Endodermal cell (in vitro differentiated cells): ENCODE measurements at regions not wholly inside any gene's neighbourhood (a gene's known extent, or its start where the extent isn't known, plus 50 kb on each side); places are given as distances from the start of the nearest gene placed in this dataset.
A peak's percentile ranks its signal among the peaks of the same experiment; 100 is the strongest.

Source experiments
- DNase-seq: peaks from one replicate; pipeline ENCODE4 v3.0.0-alpha.2; 2017
- H3K27ac ChIP-seq: 2 replicates; pipeline ENCODE4 v1.5.1; 2013; ENCODE audit warnings: mild to moderate bottlenecking, low read depth, low read length, moderate library complexity
- H3K27me3 ChIP-seq: 2 replicates; pipeline ENCODE4 v1.6.1; 2013; ENCODE audit warnings: mild to moderate bottlenecking, low read length, moderate library complexity; ENCODE audit not compliant: insufficient read depth, control insufficient read depth, poor library complexity, severe bottlenecking
- H3K36me3 ChIP-seq: 2 replicates; pipeline ENCODE4 v1.7.0; 2013; ENCODE audit warnings: mild to moderate bottlenecking, low read length, moderate library complexity; ENCODE audit not compliant: control insufficient read depth, insufficient read depth
- H3K4me1 ChIP-seq: one replicate; pipeline ENCODE4 v1.7.0; 2013; ENCODE audit warnings: low read length; ENCODE audit not compliant: control insufficient read depth, insufficient read depth
- H3K4me3 ChIP-seq: 2 replicates; pipeline ENCODE4 v1.5.1; 2013; ENCODE audit warnings: mild to moderate bottlenecking, low read length, moderate library complexity
- H3K9ac ChIP-seq: 2 replicates; pipeline ENCODE4 v1.6.1; 2013; ENCODE audit warnings: mild to moderate bottlenecking, low read length, moderate library complexity; ENCODE audit not compliant: poor library complexity, severe bottlenecking; ENCODE audit errors: extremely low read depth
- H3K9me3 ChIP-seq: 2 replicates; pipeline ENCODE4 v1.6.1; 2013; ENCODE audit warnings: mild to moderate bottlenecking, low read length, moderate library complexity; ENCODE audit not compliant: control insufficient read depth
- H3K27ac Mint-ChIP-seq: 2 replicates; pipeline ENCODE4 v1.8.0; 2020; ENCODE audit warnings: mixed read lengths
- H3K27me3 Mint-ChIP-seq: 2 replicates; pipeline ENCODE4 v1.8.0; 2021; ENCODE audit warnings: mild to moderate bottlenecking, mixed read lengths; ENCODE audit not compliant: insufficient read depth
- H3K36me3 Mint-ChIP-seq: 2 replicates; pipeline ENCODE4 v1.8.0; 2020; ENCODE audit warnings: low read depth, mixed read lengths
- H3K4me1 Mint-ChIP-seq: 2 replicates; pipeline ENCODE4 v1.8.0; 2020; ENCODE audit warnings: mixed read lengths
- H3K4me3 Mint-ChIP-seq: 2 replicates; pipeline ENCODE4 v1.8.0; 2020; ENCODE audit warnings: mild to moderate bottlenecking, moderate library complexity, mixed read lengths
- H3K9me3 Mint-ChIP-seq: 2 replicates; pipeline ENCODE4 v1.8.0; 2020; ENCODE audit warnings: mild to moderate bottlenecking, mixed read lengths
- CTCF ChIP-seq: fragments of 200-600 bp; sonication (generic); conservative IDR thresholded peaks from 2 replicates; pipeline ENCODE4 v1.5.0; 2021; ENCODE audit warnings: antibody characterized with exemption, mild to moderate bottlenecking
- WGBS, 2 experiments: methylation state at CpG; one replicate each; pipeline versions ENCODE4 v1.1.5 to v1.1.7; 2013; ENCODE audit warnings: missing lambda C conversion rate in 2 of 2, mixed read lengths in 1 of 2; ENCODE audit not compliant: insufficient coverage in 1 of 2, insufficient read length in 1 of 2; 5-methylcytosine and 5-hydroxymethylcytosine counted together

- Histone ChIP-seq H3K27ac (no peak overlapping the region), H3K36me3 (no peaks in the 10 kb centered on the region), H3K9ac (no peak overlapping the region), H3K4me1 (no peaks in the 10 kb centered on the region), H3K27me3 (no peaks in the 10 kb centered on the region), H3K4me3 (no peak overlapping the region), H3K9me3 (no peaks in the 10 kb centered on the region)
- Mint-ChIP-seq H3K4me3 (no peak overlapping the region), H3K27ac (no peak overlapping the region), H3K9me3 (peaks cover 6% of the 10 kb centered on the region), H3K4me1 (peaks cover 6% of the 10 kb centered on the region), H3K27me3 (no peaks in the 10 kb centered on the region), H3K36me3 (no peaks in the 10 kb centered on the region)
- no peak for DNase-seq
- no peak for TF ChIP-seq CTCF
- WGBS, 2 experiments: 96 to 100% methylated on average over 1 to 2 of the region's 2 CpGs
These were observed 244.2 kb downstream of the SPRY1 start for GRCh38 chr4:123640824-123641223.

- H3K9me3 Mint-ChIP-seq: no peaks in the 10 kb centered on the region
- Histone ChIP-seq H3K9ac (no peak overlapping the region), H3K36me3 (no peaks in the 10 kb centered on the region), H3K9me3 (no peaks in the 10 kb centered on the region), H3K4me3 (no peak overlapping the region), H3K4me1 (peaks cover 5% of the 10 kb centered on the region), H3K27ac (peak overlapping the region; percentile 25), H3K27me3 (no peaks in the 10 kb centered on the region)
- H3K4me1 Mint-ChIP-seq: peaks cover 19% of the 10 kb centered on the region
- H3K36me3 Mint-ChIP-seq: no peaks in the 10 kb centered on the region
- H3K27ac Mint-ChIP-seq: no peak overlapping the region
- DNase-seq: no peak
- no peak for TF ChIP-seq CTCF
- WGBS, 2 experiments: 88% methylated on average over 1 of the region's 1 CpG; no CpG with 5 or more reads in 1 of the 2 experiments
- H3K4me3 Mint-ChIP-seq: no peak overlapping the region
- no peaks in the 10 kb centered on the region for H3K27me3 Mint-ChIP-seq
These were observed 247.1 kb downstream of the SPRY1 start for GRCh38 chr4:123643691-123644090.

GRCh38 chr4:123649250-123649644 is 252.7 kb downstream of the SPRY1 start:
- Histone ChIP-seq H3K27ac (peak overlapping the region; percentile 61), H3K9me3 (peaks cover 4% of the 10 kb centered on the region), H3K4me1 (peaks cover 14% of the 10 kb centered on the region), H3K27me3 (no peaks in the 10 kb centered on the region), H3K36me3 (no peaks in the 10 kb centered on the region), H3K4me3 (no peak overlapping the region), H3K9ac (peak overlapping the region; percentile 12)
- no peak for TF ChIP-seq CTCF
- Mint-ChIP-seq H3K36me3 (peaks cover 1% of the 10 kb centered on the region), H3K9me3 (peaks cover 6% of the 10 kb centered on the region), H3K27me3 (no peaks in the 10 kb centered on the region), H3K4me1 (peaks cover 36% of the 10 kb centered on the region), H3K4me3 (no peak overlapping the region), H3K27ac (peak overlapping the region; percentile 86)
- 95% methylated on average over 4 of the region's 4 CpGs; no CpG with 5 or more reads in 1 of the 2 experiments for WGBS, 2 experiments
- DNase-seq: no peak
